Fibroblast of pulmonary artery (primary cell): ENCODE measurements at regions not wholly inside any gene's neighbourhood (a gene's known extent, or its start where the extent isn't known, plus 50 kb on each side); places are given as distances from the start of the nearest gene placed in this dataset.

ENCODE experiments used
- DNase-seq: peaks from one replicate; pipeline ENCODE4 v3.0.0-alpha.2; 2010; ENCODE audit warnings: low read depth
- H3K4me3 ChIP-seq: replicated peaks from 2 replicates; pipeline ENCODE4 v1.5.1; 2011; ENCODE audit warnings: low read depth, mild to moderate bottlenecking, control low read depth, low read length, moderate library complexity
- CTCF ChIP-seq: IDR thresholded peaks from 2 replicates; pipeline ENCODE4 v1.5.1; 2011; ENCODE audit warnings: mild to moderate bottlenecking, control low read depth, low read length, inconsistent platforms; ENCODE audit errors: missing control alignments

- peak; percentile 23 for TF ChIP-seq CTCF
- H3K4me3 ChIP-seq, result no peak overlapping the region
- no peak for DNase-seq
These were observed 1988.8 kb upstream of the PIK3C3 start for GRCh38 chr18:39966275-39966674.

GRCh38 chr18:39962546-39962945, 1992.5 kb upstream of the PIK3C3 start:
- TF ChIP-seq CTCF, result no peak
- no peak overlapping the region for H3K4me3 ChIP-seq
- DNase-seq, result no peak

DNA sequence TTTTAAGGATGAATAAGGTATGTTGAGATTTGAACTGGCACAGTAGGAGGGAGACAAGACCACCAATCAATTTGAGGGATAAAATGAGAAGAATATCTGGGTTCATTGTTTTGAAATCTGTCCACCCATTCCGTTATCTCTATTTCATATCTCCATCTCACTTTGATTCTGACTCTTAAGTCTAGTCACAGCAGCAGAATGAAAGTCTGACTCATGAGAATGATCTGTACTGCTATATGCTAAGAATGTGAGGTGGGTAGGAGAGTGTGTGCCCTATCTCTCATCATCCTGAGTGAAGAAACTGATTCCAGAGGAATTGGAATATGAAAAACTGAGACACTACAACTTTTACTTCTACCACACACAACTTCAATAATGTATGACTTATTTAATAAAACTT, 1994.5 kb upstream of the PIK3C3 start:
- DNase-seq, result peak; percentile 29
- H3K4me3 ChIP-seq, result no peak overlapping the region
- no peak for TF ChIP-seq CTCF

DNA sequence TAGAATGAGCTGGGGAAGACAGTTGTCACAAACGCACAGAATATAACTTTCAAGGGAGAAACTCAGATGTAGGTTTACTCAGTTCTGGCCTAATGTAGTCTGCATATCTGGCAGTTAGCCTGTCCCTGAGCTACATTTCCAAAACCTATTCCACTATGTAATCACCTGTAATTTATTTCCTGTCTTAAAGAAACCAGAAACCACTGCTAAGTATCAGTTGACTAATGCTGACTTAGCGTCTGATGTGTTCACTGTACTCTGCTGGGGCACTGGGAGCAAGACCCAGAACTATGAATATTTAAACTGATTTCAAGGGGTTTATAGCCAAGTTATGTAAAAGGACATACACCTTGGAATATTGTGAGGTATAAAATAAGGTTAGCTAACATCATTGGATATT, 1995.2 kb upstream of the PIK3C3 start:
- H3K4me3 ChIP-seq, result no peak overlapping the region
- no peak for TF ChIP-seq CTCF
- DNase-seq, result no peak

DNA sequence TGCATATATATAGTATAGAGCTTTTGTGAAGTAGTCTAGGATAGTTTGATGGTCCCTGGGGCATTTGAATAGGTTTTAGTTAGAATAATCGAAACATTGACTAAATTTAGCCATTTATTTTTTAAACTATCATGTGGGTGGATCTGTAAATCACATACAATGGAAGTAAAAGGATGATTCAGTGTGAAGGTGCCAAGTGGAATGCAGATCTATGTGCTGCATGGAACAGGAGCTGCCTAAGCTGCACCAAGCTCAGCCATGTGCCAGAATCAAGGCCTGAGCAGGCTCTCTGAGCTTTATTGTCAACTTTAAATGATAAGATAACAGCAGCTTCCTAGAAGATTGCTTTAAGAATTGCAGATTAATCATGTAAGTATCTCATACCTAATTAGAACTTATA, 1996.2 kb upstream of the PIK3C3 start:
- H3K4me3 ChIP-seq, result no peak overlapping the region
- no peak for DNase-seq
- no peak for TF ChIP-seq CTCF

GRCh38 chr18:39952816-39953215, 2002.2 kb upstream of the PIK3C3 start:
- no peak for TF ChIP-seq CTCF
- no peak overlapping the region for H3K4me3 ChIP-seq
- no peak for DNase-seq

DNA sequence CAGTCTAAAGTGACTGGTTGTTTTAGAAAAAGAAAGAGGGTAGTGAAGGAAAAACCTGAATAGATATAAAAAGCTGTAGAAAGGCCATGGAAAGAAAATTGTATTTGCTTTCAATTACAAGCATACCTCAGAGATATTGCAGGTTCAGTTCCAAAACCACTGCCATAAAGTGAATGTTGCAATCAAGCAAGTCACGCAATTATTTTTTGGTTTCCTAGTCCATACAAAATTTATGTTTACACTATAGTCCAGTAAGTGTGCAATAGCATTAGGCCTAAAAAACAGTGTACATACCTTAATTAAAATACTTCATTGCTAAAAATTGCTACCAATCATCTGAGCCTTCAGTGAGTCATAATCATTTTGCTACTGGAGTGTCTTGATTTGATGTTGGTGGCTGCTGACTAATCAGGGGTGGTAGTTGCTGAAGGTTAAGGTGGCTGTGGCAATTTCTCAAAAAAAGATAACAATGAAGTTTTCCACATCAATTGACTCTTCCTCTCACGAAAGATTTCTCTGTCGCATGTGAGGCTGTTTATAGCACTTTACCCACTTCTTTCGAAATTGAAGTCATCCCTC, 2003.8 kb upstream of the PIK3C3 start:
- TF ChIP-seq CTCF, result no peak

More for the DNA sequence above, 2003.8 kb upstream of the PIK3C3 start:
- DNase-seq, result peak; percentile 8
- H3K4me3 ChIP-seq, result no peak overlapping the region
